Gastrocnemius medialis (tissue), 4 donors: ENCODE measurements at regions not wholly inside any gene's neighbourhood (a gene's known extent, or its start where the extent isn't known, plus 50 kb on each side); places are given as distances from the start of the nearest gene placed in this dataset.

Experiments used
- CTCF ChIP-seq, 5 experiments: fragments of 450-650 bp in 3 of 5; fragments of 200-600 bp in 2 of 5; sonication (generic) in 2 of 5; IDR thresholded peaks in 4 of 5; conservative IDR thresholded peaks in 1 of 5; 1 replicate in 4 of 5; 2 replicates in 1 of 5; pipeline ENCODE4 v1.5.1; 2016 to 2019; ENCODE audit warnings: antibody characterized with exemption in 5 of 5, mild to moderate bottlenecking in 3 of 5, moderate library complexity in 3 of 5
- POLR2A ChIP-seq, 2 donors: fragments of 450-650 bp; IDR thresholded peaks; one replicate each; pipeline ENCODE4 v1.6.1; 2017; ENCODE audit warnings: antibody characterized with exemption in 2 of 2, mild to moderate bottlenecking in 2 of 2, moderate library complexity in 2 of 2

- TF ChIP-seq CTCF (IDR thresholded peaks at IDR 0.05 in 4 of 5, conservative IDR thresholded peaks at IDR 0.05 in 1 of 5), result no peak
- TF ChIP-seq POLR2A (IDR thresholded peaks at IDR 0.05), result no peak
These were observed 844.0 kb downstream of the DIPK2A start for GRCh38 chr3:144815655-144816054.
